ENCODE measurements at regions not wholly inside any gene's neighbourhood (a gene's known extent, or its start where the extent isn't known, plus 50 kb on each side); places are given as distances from the start of the nearest gene placed in this dataset.

DNA sequence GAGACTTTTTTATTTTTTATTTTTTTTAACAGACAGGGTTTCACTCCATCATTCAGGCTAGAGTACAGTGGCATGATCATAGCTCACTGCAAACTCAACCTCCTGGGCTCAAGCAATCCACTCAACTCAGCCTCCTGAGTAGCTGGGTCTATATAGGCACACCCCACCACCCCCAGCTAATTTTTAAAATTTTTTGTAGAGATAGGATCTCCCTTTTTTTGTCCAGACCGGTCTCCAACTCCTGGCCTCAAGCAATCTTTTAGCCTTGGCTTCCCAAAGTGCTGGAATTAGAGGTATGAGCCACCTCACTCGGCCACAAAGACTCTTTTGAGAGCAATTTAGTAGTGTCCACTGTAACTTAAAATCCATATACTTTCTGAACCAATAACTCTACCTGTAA is 103.3 kb upstream of the DST start:
- intact Hi-C loops (cut with DNase I) = no loop called here
- TF ChIP-seq, protein P1, sequence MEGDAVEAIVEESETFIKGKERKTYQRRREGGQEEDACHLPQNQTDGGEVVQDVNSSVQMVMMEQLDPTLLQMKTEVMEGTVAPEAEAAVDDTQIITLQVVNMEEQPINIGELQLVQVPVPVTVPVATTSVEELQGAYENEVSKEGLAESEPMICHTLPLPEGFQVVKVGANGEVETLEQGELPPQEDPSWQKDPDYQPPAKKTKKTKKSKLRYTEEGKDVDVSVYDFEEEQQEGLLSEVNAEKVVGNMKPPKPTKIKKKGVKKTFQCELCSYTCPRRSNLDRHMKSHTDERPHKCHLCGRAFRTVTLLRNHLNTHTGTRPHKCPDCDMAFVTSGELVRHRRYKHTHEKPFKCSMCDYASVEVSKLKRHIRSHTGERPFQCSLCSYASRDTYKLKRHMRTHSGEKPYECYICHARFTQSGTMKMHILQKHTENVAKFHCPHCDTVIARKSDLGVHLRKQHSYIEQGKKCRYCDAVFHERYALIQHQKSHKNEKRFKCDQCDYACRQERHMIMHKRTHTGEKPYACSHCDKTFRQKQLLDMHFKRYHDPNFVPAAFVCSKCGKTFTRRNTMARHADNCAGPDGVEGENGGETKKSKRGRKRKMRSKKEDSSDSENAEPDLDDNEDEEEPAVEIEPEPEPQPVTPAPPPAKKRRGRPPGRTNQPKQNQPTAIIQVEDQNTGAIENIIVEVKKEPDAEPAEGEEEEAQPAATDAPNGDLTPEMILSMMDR (IDR thresholded peaks at IDR 0.05) = no peak
- no peak for TF ChIP-seq POLR2A (IDR thresholded peaks at IDR 0.05)
- no peak for DNase-seq
- WGBS, 2 donors = 90 to 95% methylated on average over 2 of the region's 2 CpGs
- H3K4me3 ChIP-seq (replicated peaks in 1 of 3) = no peak overlapping the region
- H3K9me3 ChIP-seq = no peaks in the 10 kb centered on the region
- H3K4me1 ChIP-seq = no peaks in the 10 kb centered on the region
- H3K27ac ChIP-seq = no peak overlapping the region
- H3K36me3 ChIP-seq = no peaks in the 10 kb centered on the region
- H3K27me3 ChIP-seq = no peaks in the 10 kb centered on the region

DNA sequence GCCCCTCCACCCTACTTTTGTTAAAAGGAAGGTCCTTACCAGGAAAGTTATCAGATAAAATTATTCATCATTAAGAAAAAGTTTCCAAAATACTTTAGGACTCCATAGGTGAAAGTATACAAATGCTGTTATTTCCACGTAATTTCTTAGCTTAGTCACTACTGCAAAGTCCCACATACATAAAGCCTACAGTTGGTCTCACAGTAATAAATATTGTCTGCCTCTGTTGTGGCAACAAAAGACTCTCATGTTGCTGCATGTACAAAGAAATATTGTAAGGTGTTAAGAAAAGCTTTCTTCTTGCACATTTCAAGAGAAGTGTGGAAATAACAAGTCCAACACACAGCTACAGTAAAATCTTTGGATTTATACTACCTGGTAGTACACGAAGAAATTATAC is 102.4 kb upstream of the DST start:
- TF ChIP-seq, protein P1 (IDR thresholded peaks at IDR 0.05) = no peak
- no peak for TF ChIP-seq POLR2A (IDR thresholded peaks at IDR 0.05)
- H3K36me3 ChIP-seq = no peaks in the 10 kb centered on the region
- no peak overlapping the region for H3K4me3 ChIP-seq (replicated peaks in 1 of 3)
- no peaks in the 10 kb centered on the region for H3K4me1 ChIP-seq
- 86 to 95% methylated on average over 2 of the region's 2 CpGs for WGBS, 2 donors
- H3K9me3 ChIP-seq = no peaks in the 10 kb centered on the region
- no peak overlapping the region for H3K27ac ChIP-seq
- no peaks in the 10 kb centered on the region for H3K27me3 ChIP-seq
- intact Hi-C loops (cut with DNase I) = no loop called here
- DNase-seq = no peak

DNA sequence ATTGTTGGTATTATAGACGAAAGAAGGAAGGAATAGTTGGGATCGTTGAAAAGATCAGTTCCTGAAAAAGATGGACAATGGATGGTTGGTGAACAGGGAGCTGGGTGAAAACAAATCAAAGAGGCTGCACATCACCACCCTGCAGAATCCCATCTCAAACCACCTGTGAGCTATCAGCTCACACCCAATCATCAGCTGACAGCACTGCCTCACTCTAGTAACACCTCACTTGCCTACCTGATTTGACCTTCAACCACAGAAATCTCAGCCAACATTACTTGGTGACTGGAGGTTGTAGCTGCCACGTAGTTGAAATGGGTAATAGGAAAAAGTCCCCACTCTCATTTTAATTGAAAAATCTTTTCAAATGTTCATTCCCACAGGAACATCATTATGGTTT is 101.8 kb upstream of the DST start:
- Histone ChIP-seq H3K36me3 (no peaks in the 10 kb centered on the region), H3K4me1 (no peaks in the 10 kb centered on the region), H3K27ac (no peak overlapping the region), H3K9me3 (no peaks in the 10 kb centered on the region), H3K4me3 (replicated peaks in 1 of 3) (no peak overlapping the region), H3K27me3 (no peaks in the 10 kb centered on the region)
- TF ChIP-seq POLR2A (IDR thresholded peaks at IDR 0.05) = no peak
- intact Hi-C loops (cut with DNase I) = no loop called here
- no peak for DNase-seq
- WGBS, 2 donors = 78 to 87% methylated on average over 3 of the region's 3 CpGs

DNA sequence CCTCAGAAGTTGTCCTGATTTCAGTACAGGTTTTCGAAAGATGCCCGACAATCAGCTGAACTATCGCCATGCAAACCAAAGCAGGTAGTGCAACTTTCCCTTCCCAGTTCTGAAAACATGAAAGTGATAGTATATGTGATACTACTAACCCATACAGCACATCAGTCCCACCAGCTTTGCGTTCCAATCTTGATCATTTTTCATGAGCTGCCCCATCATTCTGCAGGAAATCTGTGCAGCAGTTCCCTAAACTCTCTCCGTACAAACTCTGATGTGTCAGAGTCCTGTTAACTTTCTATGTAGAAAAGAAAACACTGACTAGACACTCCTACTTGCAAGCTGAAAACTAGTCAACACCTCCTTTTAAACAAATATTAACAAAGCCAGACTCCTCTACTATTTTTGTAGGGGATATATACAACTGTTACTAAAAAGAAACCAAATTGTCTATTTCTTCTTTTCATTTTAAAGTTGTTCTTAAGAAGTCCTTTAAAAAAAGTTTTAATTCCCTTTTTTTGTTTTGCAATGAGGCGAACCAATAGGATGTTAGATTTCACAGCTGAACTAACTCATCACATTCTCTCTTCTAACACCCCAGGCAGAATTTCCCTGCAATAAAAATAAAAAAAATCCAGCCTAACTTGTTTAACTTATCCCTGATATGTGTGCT is 99.6 kb upstream of the DST start:
- WGBS, 2 donors = 71% methylated on average over 6 of the region's 6 CpGs
- Histone ChIP-seq H3K4me3 (replicated peaks in 1 of 3) (no peak overlapping the region), H3K27me3 (no peaks in the 10 kb centered on the region), H3K27ac (no peak overlapping the region), H3K36me3 (no peaks in the 10 kb centered on the region), H3K9me3 (no peaks in the 10 kb centered on the region), H3K4me1 (no peaks in the 10 kb centered on the region)
- intact Hi-C loops (cut with DNase I) = no loop called here
- no peak for DNase-seq
- TF ChIP-seq POLR2A (IDR thresholded peaks at IDR 0.05) = no peak
- TF ChIP-seq, protein P1 (IDR thresholded peaks at IDR 0.05) = no peak

DNA sequence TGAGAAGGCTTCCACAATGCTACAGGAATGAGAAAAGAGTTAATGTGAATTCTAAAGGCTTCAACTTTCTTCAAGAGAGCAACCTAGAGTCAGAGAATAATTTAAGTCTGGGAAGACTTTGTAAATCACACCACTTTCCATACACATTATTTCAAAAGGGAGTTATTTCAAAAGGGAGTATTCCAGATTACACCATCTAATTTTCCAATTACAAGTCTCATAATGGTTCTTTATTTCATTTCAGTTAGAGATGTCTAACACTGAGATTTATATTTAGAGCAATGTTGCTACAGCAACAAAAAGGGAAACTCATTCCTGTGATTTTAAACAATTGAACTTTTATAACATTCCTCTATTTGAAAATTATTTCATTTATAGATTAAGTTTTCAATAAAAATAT is 98.8 kb upstream of the DST start:
- Histone ChIP-seq H3K4me3 (replicated peaks in 1 of 3) (no peak overlapping the region), H3K36me3 (no peaks in the 10 kb centered on the region), H3K27me3 (no peaks in the 10 kb centered on the region), H3K27ac (no peak overlapping the region), H3K9me3 (no peaks in the 10 kb centered on the region), H3K4me1 (no peaks in the 10 kb centered on the region)
- intact Hi-C loops (cut with DNase I) = no loop called here
- DNase-seq = no peak
- no peak for TF ChIP-seq POLR2A (IDR thresholded peaks at IDR 0.05)
- TF ChIP-seq, protein P1 (IDR thresholded peaks at IDR 0.05) = no peak

All from thyroid gland (tissue), 4 donors.